Fibroblast of skin of left biceps (primary cell): ENCODE measurements at regions not wholly inside any gene's neighbourhood (a gene's known extent, or its start where the extent isn't known, plus 50 kb on each side); places are given as distances from the start of the nearest gene placed in this dataset.
"Not testable (repeated sequence)": the region's sequence is repeated elsewhere in the genome, so short reads cannot be mapped to it uniquely, and the experiment has no call there.

Source experiments
- DNase-seq, 2 experiments: peaks; one replicate each; pipeline ENCODE4 v3.0.0-alpha.2; 2013; ENCODE audit warnings: low read depth in 2 of 2

- DNase-seq: peak in 1 of 2 experiments; percentile 6
These were observed 109.2 kb downstream of the OSTF1 start for GRCh38 chr9:75197561-75197960.

GRCh38 chr9:75198436-75198835 lies 110.1 kb downstream of the OSTF1 start:
- DNase-seq: no peak

DNA sequence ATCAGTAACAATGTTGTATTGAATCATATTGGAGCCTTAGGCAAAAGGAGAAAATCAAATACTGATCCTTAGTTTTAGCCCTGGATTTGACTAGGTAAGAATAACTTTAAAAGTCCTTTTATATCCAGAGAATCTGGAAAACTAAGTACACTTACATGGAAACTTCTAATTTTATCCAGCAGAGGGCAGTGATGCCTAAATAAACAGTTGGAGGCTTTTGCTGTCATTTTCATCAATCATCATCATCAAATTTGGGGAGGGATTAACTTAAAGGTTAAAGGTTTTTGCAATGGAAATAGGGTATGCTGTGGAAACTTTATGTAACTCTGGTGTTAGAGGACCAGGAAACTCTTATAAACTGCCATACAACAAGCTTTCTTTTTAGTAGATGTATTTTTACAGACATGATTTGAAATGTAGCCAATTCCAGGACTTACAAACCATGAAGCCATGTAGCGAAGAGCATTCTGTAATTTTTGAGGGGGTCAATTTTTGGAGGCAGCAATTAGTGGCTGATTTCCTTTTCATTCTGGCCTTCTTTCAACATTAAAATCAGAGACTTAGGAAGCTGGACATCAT lies 112.7 kb downstream of the OSTF1 start:
- no peak for DNase-seq

DNA sequence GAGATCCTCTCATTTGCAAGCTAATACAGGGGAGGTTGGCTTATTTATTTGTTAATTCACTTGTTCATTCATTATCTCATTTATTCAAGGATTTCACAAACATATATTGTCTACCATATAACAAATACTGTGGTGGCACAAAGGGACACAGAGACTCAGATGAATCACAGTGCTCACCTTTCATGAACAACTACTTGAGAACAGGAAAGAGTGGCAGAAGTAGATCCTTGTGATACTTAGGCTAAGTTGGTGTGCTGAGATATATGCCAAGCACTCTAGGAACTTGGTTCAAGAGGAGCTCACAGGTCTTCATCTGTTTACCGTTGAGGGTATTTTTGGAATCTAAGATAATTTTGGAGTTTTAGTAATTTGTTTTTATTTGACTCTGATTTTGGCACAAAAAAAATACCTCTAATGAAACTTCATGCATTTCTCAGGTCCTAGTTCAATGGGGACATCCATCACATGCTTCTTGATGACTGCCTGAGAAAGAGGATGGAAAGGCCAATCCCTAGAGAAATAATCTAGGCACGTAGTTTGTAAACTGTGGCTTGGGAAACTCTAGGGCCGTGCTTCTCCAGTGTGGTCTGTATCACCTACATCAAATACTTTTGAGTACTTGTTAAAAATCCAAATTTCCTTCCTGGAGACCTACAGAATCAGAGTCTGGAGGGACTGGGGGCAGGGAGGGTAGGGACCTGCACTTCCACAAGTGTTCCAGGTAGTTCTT lies 113.3 kb downstream of the OSTF1 start:
- DNase-seq: no peak

DNA sequence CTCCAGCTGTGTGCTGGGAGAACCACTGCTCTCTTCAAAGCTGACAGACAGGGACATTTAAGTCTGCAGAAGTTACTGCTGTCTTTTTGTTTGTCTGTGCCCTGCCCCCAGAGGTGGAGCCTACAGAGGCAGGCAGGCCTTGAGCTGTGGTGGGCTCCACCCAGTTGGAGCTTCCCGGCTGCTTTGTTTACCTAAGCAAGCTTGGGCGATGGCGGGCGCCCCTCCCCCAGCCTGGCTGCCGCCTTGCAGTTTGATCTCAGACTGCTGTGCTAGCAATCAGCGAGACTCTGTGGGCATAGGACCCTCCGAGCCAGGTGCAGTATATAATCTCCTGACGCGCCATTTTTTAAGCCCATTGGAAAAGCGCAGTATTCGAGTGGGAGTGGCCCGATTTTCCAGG lies 119.7 kb downstream of the OSTF1 start:
- not testable (repeated sequence) for DNase-seq

DNA sequence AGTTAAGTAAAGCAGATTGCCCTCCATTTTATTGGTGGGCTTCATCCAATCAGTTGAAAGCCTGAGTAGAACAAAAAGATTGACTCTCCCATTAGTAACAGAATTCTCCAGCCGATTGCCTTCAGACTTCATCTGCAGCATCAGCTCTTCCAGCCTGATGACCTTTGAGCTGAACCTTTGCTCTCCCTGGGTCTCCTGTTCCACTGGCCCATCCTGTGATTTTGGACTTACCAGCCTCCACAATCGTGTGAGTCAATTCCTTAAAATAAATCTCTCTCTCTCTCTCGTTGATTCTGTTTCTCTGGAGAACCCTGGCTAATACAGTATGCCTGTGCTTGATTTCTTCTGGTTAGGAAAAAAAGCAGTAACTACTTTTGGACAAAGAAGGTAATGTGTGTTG lies 121.9 kb downstream of the OSTF1 start:
- DNase-seq: no peak

GRCh38 chr9:75213765-75214164 lies 125.5 kb downstream of the OSTF1 start:
- no peak for DNase-seq

GRCh38 chr9:75226403-75227139 lies 138.3 kb downstream of the OSTF1 start:
- DNase-seq: no peak

- no peak for DNase-seq
These were observed 140.6 kb downstream of the OSTF1 start for GRCh38 chr9:75228893-75229292.

GRCh38 chr9:75229605-75230332 lies 141.5 kb downstream of the OSTF1 start:
- no peak for DNase-seq

- no peak for DNase-seq
These were observed 142.2 kb downstream of the OSTF1 start for GRCh38 chr9:75230469-75230868.

DNA sequence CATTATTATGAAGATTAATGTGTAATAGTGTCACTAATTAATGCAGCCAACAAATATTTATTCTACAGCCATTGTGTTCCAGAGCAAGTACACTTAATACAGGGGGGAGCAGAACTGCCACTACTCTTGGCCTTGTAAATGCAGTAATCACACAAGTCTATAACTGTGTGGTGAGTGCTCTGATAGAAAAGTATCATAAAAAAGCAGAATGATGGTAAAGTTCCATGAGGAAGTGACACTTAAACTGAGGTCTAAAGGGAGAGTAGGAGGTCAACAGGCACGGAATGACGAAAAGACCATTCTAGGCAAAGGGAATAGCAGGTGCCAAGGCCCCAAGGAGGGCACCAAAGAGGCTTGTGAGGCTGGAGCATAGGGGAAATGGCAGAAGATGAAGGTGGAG lies 142.9 kb downstream of the OSTF1 start:
- no peak for DNase-seq

- no peak for DNase-seq
These were observed 144.7 kb downstream of the OSTF1 start for GRCh38 chr9:75233011-75233410.

DNA sequence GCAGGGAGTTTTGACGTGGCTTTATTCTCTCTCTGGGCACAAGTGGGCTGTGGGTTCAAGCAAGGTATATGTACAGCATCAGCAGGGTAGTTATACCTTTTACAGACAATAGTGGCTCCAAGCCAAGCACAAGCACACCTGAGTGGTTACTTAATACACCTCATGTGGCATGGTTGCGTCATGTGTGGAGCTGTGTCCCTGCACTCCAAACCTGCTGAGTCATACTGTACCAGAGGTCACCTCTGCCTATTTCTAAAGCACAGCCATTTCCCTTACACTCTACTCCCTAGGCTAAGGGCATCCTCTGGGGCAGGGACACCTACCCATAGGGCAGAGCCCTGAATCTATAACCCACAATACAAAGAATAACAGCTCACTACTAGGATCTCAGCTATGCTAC lies 147.3 kb downstream of the OSTF1 start:
- no peak for DNase-seq

- no peak for DNase-seq
These were observed 150.1 kb downstream of the OSTF1 start for GRCh38 chr9:75238311-75238976.

DNA sequence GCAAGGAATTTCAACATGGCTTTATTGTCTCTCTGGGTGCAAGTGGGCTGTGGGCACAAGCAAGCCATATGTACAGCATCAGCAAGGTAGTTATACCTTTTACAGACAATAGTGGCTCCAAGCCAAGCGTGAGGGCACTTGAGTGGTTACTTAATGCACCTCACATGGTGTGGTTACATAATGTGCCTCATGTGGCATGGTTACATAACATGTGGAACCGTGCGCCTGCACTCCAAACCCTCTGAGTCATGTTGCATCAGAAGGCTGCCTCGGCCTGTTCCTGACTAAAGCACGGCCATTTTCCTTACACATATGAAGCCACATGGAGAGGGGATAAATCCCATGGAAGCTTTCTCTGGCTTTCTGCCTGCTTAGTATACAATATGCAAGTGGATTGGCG lies 150.9 kb downstream of the OSTF1 start:
- no peak for DNase-seq

DNA sequence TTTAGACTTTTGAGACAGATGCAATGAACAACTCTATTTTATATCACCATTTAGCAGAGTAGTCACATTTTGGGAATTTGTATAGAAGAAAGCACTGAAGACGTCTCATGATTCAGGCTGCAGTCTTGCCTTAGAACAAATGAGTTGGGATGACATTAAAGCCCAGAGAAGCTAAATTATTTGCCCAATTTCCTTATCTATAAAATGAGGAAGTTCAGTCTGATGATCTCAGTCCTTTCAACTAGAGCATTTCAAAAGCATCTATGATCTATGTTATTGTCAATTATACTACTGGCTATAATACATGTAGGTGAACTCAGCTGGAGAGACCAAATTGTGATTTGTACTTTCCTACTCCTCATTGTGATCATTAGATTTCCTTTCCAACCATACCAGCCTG lies 154.1 kb downstream of the OSTF1 start:
- DNase-seq: no peak

GRCh38 chr9:75246949-75247348 lies 158.6 kb downstream of the OSTF1 start:
- DNase-seq: no peak

GRCh38 chr9:75265525-75265972 lies 177.2 kb downstream of the OSTF1 start:
- peak; percentile 8 to 10 for DNase-seq

- no peak for DNase-seq
These were observed 180.9 kb downstream of the OSTF1 start for GRCh38 chr9:75269197-75269596.

GRCh38 chr9:75273055-75273454 lies 184.7 kb downstream of the OSTF1 start:
- DNase-seq: not testable (repeated sequence)

GRCh38 chr9:75274781-75275180 lies 186.5 kb downstream of the OSTF1 start:
- no peak for DNase-seq
